Choroid plexus epithelial cell (primary cell): ENCODE measurements at regions not wholly inside any gene's neighbourhood (a gene's known extent, or its start where the extent isn't known, plus 50 kb on each side); places are given as distances from the start of the nearest gene placed in this dataset.

Experiments
- DNase-seq: peaks from one replicate; pipeline ENCODE4 v3.0.0-alpha.2; 2010; ENCODE audit warnings: low read depth
- H3K4me3 ChIP-seq: 2 replicates; pipeline ENCODE4 v1.5.1; 2011; ENCODE audit warnings: low read depth, mild to moderate bottlenecking, control low read depth, low read length, moderate library complexity
- TF ChIP-seq, protein P1 (sequence below): conservative IDR thresholded peaks from 2 replicates; pipeline ENCODE4 v1.5.1; 2011; ENCODE audit warnings: low read depth, mild to moderate bottlenecking, control low read depth, inconsistent platforms, low read length, moderate library complexity

DNA sequence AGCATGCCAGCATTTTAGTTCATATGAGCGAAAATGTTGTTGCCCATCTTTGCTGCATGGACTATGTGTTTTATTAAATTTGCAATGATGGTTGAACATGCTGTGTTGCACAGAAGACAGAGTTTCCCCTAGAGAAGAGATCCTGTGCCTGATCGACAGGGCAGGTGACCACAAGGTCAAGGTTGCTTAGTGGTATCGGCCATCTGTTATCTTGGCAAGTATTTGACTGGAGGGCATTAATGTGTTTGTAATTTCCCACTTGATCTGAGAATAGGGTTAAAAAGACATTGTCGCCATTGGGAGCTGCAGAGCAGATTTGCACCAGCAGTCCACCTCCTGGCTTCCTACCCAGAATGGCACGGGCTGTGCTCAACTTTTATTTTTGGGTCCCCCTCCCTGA is 1523.6 kb upstream of the WWC1 start:
- DNase-seq, result no peak
- TF ChIP-seq, protein P1, sequence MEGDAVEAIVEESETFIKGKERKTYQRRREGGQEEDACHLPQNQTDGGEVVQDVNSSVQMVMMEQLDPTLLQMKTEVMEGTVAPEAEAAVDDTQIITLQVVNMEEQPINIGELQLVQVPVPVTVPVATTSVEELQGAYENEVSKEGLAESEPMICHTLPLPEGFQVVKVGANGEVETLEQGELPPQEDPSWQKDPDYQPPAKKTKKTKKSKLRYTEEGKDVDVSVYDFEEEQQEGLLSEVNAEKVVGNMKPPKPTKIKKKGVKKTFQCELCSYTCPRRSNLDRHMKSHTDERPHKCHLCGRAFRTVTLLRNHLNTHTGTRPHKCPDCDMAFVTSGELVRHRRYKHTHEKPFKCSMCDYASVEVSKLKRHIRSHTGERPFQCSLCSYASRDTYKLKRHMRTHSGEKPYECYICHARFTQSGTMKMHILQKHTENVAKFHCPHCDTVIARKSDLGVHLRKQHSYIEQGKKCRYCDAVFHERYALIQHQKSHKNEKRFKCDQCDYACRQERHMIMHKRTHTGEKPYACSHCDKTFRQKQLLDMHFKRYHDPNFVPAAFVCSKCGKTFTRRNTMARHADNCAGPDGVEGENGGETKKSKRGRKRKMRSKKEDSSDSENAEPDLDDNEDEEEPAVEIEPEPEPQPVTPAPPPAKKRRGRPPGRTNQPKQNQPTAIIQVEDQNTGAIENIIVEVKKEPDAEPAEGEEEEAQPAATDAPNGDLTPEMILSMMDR, result no peak

DNA sequence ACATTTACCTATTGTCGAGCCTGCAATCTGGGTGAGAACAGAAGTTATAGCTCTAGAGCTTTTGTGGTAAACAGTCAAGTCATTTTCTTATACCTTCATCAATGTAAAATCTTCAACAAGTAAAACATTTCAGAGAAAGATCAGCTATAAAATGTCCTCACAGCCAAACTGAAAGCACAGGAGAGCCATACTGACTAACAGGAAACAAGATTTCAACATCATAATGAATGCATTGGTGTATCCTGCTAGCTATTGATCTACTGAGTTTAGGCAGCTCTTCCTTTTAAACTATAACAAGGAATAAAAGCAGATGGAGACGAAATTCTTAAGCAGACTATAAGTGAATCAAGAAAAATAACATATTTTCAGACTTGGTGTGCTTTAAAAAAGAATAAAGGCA is 1522.9 kb upstream of the WWC1 start:
- H3K4me3 ChIP-seq, result no peak overlapping the region
- DNase-seq, result peak; percentile 56
- TF ChIP-seq, protein P1, result no peak

More for the DNA sequence above, 1523.6 kb upstream of the WWC1 start:
- H3K4me3 ChIP-seq, result no peak overlapping the region

DNA sequence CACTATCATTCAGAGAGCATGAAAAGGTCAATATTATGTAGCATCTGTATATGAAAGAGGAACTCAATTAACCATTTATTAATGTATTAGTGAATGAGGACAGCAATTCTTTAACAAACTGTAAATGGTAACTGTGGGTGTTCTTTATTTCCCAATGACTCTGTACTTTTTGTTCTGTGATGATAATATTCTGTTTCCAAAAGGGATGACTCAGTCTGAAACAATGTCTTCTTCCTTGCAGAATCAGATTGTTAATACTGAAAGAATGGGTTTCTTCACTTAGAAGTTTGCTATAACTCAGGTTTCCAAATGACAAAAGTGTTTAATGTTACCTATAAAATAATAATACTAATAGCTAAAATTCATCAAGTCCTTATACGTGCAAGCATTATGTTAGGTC is 1518.7 kb upstream of the WWC1 start:
- peak; percentile 84 for DNase-seq
- H3K4me3 ChIP-seq, result no peak overlapping the region
- TF ChIP-seq, protein P1, result no peak

DNA sequence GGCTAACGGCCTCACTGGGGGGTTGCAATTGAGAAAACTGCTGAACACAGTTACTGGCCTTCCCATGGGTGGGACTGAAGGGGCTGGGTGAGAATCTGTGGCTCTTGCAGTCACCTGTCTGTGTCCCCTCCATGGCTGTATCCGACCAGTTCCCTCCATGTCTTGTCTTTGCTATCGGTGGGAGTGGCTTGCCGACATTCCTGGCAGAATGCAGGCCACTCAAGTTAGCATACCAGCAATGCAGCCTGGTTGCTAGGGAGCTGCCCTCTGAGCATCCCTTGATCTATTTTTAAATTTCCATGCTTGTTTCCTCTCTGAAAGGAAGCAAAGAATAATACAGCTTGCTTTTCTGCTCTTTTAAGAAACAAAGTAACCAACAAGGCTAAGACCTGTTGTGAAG is 1509.7 kb upstream of the WWC1 start:
- H3K4me3 ChIP-seq, result no peak overlapping the region
- TF ChIP-seq, protein P1, result no peak
- DNase-seq, result peak; percentile 61

DNA sequence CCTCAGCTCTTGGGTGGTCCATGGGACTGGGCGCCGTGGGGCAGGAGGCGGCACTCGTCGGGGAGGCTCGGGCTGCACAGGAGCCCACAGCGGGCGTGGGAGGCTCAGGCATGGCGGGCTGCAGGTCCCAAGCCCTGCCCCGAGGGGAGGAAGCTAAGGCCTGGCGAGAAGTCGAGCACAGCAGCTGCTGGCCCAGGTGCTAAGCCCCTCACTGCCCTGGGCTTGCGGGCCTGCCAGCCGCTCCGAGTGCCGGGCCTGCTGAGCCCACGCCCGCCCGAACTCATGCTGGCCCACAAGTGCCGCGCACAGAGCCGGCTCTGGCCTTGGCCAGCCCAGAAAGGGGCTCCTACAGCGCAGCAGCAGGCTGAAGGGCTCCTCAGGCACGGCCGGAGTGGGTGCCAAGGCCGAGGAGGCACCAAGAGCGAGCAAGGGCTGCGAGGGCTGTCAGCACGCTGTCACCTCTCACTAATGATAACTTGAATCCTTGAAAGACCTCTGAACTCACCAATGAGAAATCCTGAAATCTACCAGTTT is 1506.8 kb upstream of the WWC1 start:
- DNase-seq, result no peak
- no peak overlapping the region for H3K4me3 ChIP-seq
- TF ChIP-seq, protein P1, result no peak

DNA sequence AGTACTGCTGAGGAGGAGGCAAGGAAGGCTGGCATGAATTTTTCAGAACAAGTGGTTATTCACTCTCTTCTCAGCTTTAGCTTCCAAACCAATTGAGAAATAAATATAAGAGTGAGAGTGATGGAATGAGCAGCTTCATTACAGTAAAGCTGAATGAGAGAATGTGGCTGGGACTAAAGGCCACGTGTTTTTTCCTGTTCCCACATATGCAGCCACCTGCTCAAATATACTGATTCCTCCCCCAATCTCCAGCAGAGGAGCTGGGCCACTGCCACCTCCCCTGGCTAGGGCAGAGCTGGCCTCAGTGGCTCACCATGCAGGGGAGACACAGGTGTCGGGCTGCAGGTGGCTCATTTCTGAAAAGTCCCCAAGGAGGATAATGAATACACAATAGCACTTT is 1505.3 kb upstream of the WWC1 start:
- TF ChIP-seq, protein P1, result no peak
- DNase-seq, result no peak
- no peak overlapping the region for H3K4me3 ChIP-seq

DNA sequence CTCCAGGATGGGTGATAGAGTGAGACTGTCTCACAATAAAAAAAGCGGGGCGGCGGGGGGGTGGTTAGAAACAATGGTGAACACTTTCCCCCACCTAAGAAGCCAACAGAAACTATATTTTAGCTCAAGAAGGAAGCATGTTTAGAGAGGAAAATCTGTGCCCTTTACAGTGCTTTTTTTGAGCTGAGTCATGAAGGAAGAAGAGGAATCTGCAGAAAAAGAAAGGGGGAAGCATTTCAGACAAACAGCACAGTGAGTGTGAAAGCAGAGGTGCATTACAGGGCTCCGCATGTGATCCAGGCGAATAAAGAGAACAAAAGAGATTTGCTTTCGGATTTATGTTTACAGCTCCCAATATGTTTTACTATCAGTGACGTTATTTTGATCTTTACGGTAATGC is 1504.6 kb upstream of the WWC1 start:
- TF ChIP-seq, protein P1, result no peak
- no peak overlapping the region for H3K4me3 ChIP-seq
- DNase-seq, result peak; percentile 16
